ENCODE measurements at regions not wholly inside any gene's neighbourhood (a gene's known extent, or its start where the extent isn't known, plus 50 kb on each side); places are given as distances from the start of the nearest gene placed in this dataset.

- TF ChIP-seq CTCF (IDR thresholded peaks at IDR 0.05; ENCODE audit: insufficient read depth, low read length, severe bottlenecking), result no peak
- Histone ChIP-seq H3K4me3 (ENCODE audit: low read depth, low read length) (no peak overlapping the region), H3K27me3 (ENCODE audit: control insufficient read depth, insufficient read depth, low read length) (no peaks in the 10 kb centered on the region), H3K36me3 (ENCODE audit: control insufficient read depth, insufficient read depth, low read length) (no peaks in the 10 kb centered on the region)
- no peak for FAIRE-seq
- DNase-seq (ENCODE audit: low read depth), result no peak
Measured at GRCh38 chr10:88100281-88100680, 236.9 kb downstream of the PTEN start.

GRCh38 chr10:88101666-88102065 is 238.2 kb downstream of the PTEN start:
- TF ChIP-seq CTCF (IDR thresholded peaks at IDR 0.05; ENCODE audit: insufficient read depth, low read length, severe bottlenecking), result no peak
- DNase-seq (ENCODE audit: low read depth) (no peak), FAIRE-seq (no peak)
- Histone ChIP-seq H3K36me3 (ENCODE audit: control insufficient read depth, insufficient read depth, low read length) (no peaks in the 10 kb centered on the region), H3K27me3 (ENCODE audit: control insufficient read depth, insufficient read depth, low read length) (no peaks in the 10 kb centered on the region), H3K4me3 (ENCODE audit: low read depth, low read length) (no peak overlapping the region)

GRCh38 chr10:88103576-88103975 is 240.2 kb downstream of the PTEN start:
- Histone ChIP-seq H3K27me3 (ENCODE audit: control insufficient read depth, insufficient read depth, low read length) (no peaks in the 10 kb centered on the region), H3K36me3 (ENCODE audit: control insufficient read depth, insufficient read depth, low read length) (no peaks in the 10 kb centered on the region), H3K4me3 (ENCODE audit: low read depth, low read length) (no peak overlapping the region)
- DNase-seq (ENCODE audit: low read depth), result no peak
- TF ChIP-seq CTCF (IDR thresholded peaks at IDR 0.05; ENCODE audit: insufficient read depth, low read length, severe bottlenecking), result no peak
- no peak for FAIRE-seq

GRCh38 chr10:88104223-88104622 is 240.8 kb downstream of the PTEN start:
- TF ChIP-seq CTCF (IDR thresholded peaks at IDR 0.05; ENCODE audit: insufficient read depth, low read length, severe bottlenecking), result no peak
- DNase-seq (ENCODE audit: low read depth) (no peak), FAIRE-seq (no peak)
- no peak overlapping the region for H3K4me3 ChIP-seq (ENCODE audit: low read depth, low read length)
- no peaks in the 10 kb centered on the region for H3K36me3 ChIP-seq (ENCODE audit: control insufficient read depth, insufficient read depth, low read length)
- H3K27me3 ChIP-seq (ENCODE audit: control insufficient read depth, insufficient read depth, low read length), result no peaks in the 10 kb centered on the region

- no peak for TF ChIP-seq CTCF (IDR thresholded peaks at IDR 0.05; ENCODE audit: insufficient read depth, low read length, severe bottlenecking)
- no peaks in the 10 kb centered on the region for H3K36me3 ChIP-seq (ENCODE audit: control insufficient read depth, insufficient read depth, low read length)
- no peak for FAIRE-seq
- H3K27me3 ChIP-seq (ENCODE audit: control insufficient read depth, insufficient read depth, low read length), result no peaks in the 10 kb centered on the region
- no peak overlapping the region for H3K4me3 ChIP-seq (ENCODE audit: low read depth, low read length)
- DNase-seq (ENCODE audit: low read depth), result no peak
Measured at GRCh38 chr10:88106366-88106765, 242.9 kb downstream of the PTEN start.

- H3K36me3 ChIP-seq (ENCODE audit: control insufficient read depth, insufficient read depth, low read length), result no peaks in the 10 kb centered on the region
- no peak for TF ChIP-seq CTCF (IDR thresholded peaks at IDR 0.05; ENCODE audit: insufficient read depth, low read length, severe bottlenecking)
- FAIRE-seq, result no peak
Measured at GRCh38 chr10:88107296-88108097, 244.1 kb downstream of the PTEN start.

More at GRCh38 chr10:88107296-88108097, 244.1 kb downstream of the PTEN start:
- H3K4me3 ChIP-seq (ENCODE audit: low read depth, low read length), result no peak overlapping the region
- DNase-seq (ENCODE audit: low read depth), result no peak
- H3K27me3 ChIP-seq (ENCODE audit: control insufficient read depth, insufficient read depth, low read length), result no peaks in the 10 kb centered on the region
